OCI-LY7 (cell line): ENCODE measurements at regions not wholly inside any gene's neighbourhood (a gene's known extent, or its start where the extent isn't known, plus 50 kb on each side); places are given as distances from the start of the nearest gene placed in this dataset.
"Not testable (repeated sequence)": the region's sequence is repeated elsewhere in the genome, so short reads cannot be mapped to it uniquely, and the experiment has no call there.

ENCODE experiments used
- BruUV-seq: library from RNA; stranded (reverse); fragments of 400-500 nt; replicated peaks from 2 replicates; lab custom pipeline; 2021; lab: Mats Ljungman, UMichigan
- CTCF ChIA-PET: fragments of 300-600 bp; sonication (Branson Sonifier 250); formaldehyde crosslinking; loops from one replicate; lab custom pipeline; 2022; ENCODE audit warnings: antibody characterized with exemption; ENCODE audit not compliant: unreplicated experiment; lab: Charles Lee
- POLR2A ChIA-PET: fragments of 300-600 bp; sonication (Branson Sonifier 250); formaldehyde crosslinking; loops from one replicate; lab custom pipeline; 2022; ENCODE audit warnings: antibody characterized with exemption; lab: Charles Lee
- DNase-seq: peaks from one replicate; pipeline ENCODE4 v3.0.0-alpha.2; 2015; ENCODE audit warnings: low spot score
- H2AFZ ChIP-seq: fragments of 200-600 bp; sonication (generic), shearing (Covaris generic); 2 replicates; pipeline ENCODE4 v1.6.1; 2014; ENCODE audit warnings: mild to moderate bottlenecking, antibody characterized with exemption, low read length, moderate library complexity
- H3K27ac ChIP-seq: fragments of 200-600 bp; sonication (generic); 2 replicates; pipeline ENCODE4 v1.5.1; 2014; ENCODE audit warnings: mixed run types, low read depth, mild to moderate bottlenecking, moderate library complexity, low read length, inconsistent platforms; ENCODE audit not compliant: poor library complexity, severe bottlenecking
- H3K36me3 ChIP-seq: fragments of 200-600 bp; sonication (generic); 2 replicates; pipeline ENCODE4 v1.6.1; 2014; ENCODE audit warnings: mild to moderate bottlenecking, antibody characterized with exemption, low read length, moderate library complexity, mixed read lengths; ENCODE audit not compliant: insufficient read depth
- H3K4me1 ChIP-seq: fragments of 200-600 bp; sonication (generic); 2 replicates; pipeline ENCODE4 v1.5.1; 2014; ENCODE audit warnings: mild to moderate bottlenecking, low read length; ENCODE audit not compliant: insufficient read depth, poor library complexity, severe bottlenecking
- H3K4me2 ChIP-seq: fragments of 200-600 bp; sonication (generic); 2 replicates; pipeline ENCODE4 v1.6.1; 2014; ENCODE audit warnings: mild to moderate bottlenecking, low read length
- H3K4me3 ChIP-seq: fragments of 200-600 bp; sonication (generic); 2 replicates; pipeline ENCODE4 v1.5.1; 2014; ENCODE audit warnings: mild to moderate bottlenecking, low read depth, low read length; ENCODE audit not compliant: poor library complexity, severe bottlenecking
- H3K79me2 ChIP-seq: fragments of 200-600 bp; sonication (generic); 2 replicates; pipeline ENCODE4 v1.6.1; 2016; ENCODE audit warnings: low read depth, mild to moderate bottlenecking, low read length, moderate library complexity, mixed read lengths; ENCODE audit not compliant: insufficient read depth
- H3K9me2 ChIP-seq: fragments of 200-600 bp; sonication (generic); 2 replicates; pipeline ENCODE4 v1.6.1; 2016; ENCODE audit warnings: mild to moderate bottlenecking, low read length, mixed read lengths; ENCODE audit not compliant: insufficient read depth
- H3K9me3 ChIP-seq: fragments of 200-600 bp; sonication (generic); 2 replicates; pipeline ENCODE4 v1.6.1; 2014; ENCODE audit warnings: mild to moderate bottlenecking, mixed run types, low read length, mixed read lengths
- H4K20me1 ChIP-seq: fragments of 200-600 bp; sonication (generic); 2 replicates; pipeline ENCODE4 v1.6.1; 2014; ENCODE audit warnings: mild to moderate bottlenecking, antibody characterized with exemption, low read length, moderate library complexity, mixed read lengths; ENCODE audit not compliant: insufficient read depth
- CTCF ChIP-seq: fragments of 200-600 bp; sonication (generic); conservative IDR thresholded peaks from 2 replicates; pipeline ENCODE4 v1.5.1; 2014; ENCODE audit warnings: mild to moderate bottlenecking, antibody characterized with exemption, low read length, moderate library complexity, mixed read lengths
- EZH2phosphoT487 ChIP-seq: fragments of 200-600 bp; sonication (generic); IDR thresholded peaks from 2 replicates; pipeline ENCODE4 v1.6.1; 2018; ENCODE audit warnings: low read depth, borderline replicate concordance, mild to moderate bottlenecking, mixed run types, antibody characterized with exemption, low read length, moderate library complexity, mixed read lengths
- intact Hi-C: fragments of 100-400 bp; cut with micrococcal nuclease; formaldehyde crosslinking; loops from one replicate; pipeline ENCODE4 v1.10.0; 2022; ENCODE audit not compliant: unreplicated experiment

- ChIA-PET POLR2A (no interaction called here), CTCF (no interaction called here)
- Histone ChIP-seq H3K9me3 (no peaks in the 10 kb centered on the region), H3K4me1 (no peaks in the 10 kb centered on the region), H3K27ac (no peak overlapping the region), H3K4me3 (no peak overlapping the region), H4K20me1 (no peaks in the 10 kb centered on the region), H3K4me2 (no peak overlapping the region), H3K9me2 (no peaks in the 10 kb centered on the region), H2AFZ (no peak overlapping the region), H3K79me2 (no peaks in the 10 kb centered on the region), H3K36me3 (no peaks in the 10 kb centered on the region)
- DNase-seq, result peak; percentile 13
- intact Hi-C loops, result no loop called here
- no peak for TF ChIP-seq CTCF
- no peak for TF ChIP-seq EZH2phosphoT487
- BruUV-seq, result no TSS peak
Observed at GRCh38 chr13:28574617-28575142, 79.8 kb upstream of the FLT1 start.

- TF ChIP-seq CTCF (no peak), EZH2phosphoT487 (no peak)
- DNase-seq, result no peak
- H3K9me3 ChIP-seq, result no peaks in the 10 kb centered on the region
- H4K20me1 ChIP-seq, result no peaks in the 10 kb centered on the region
- ChIA-PET CTCF (no interaction called here), POLR2A (no interaction called here)
- no peaks in the 10 kb centered on the region for H3K9me2 ChIP-seq
- no peak overlapping the region for H3K4me3 ChIP-seq
- no peaks in the 10 kb centered on the region for H3K79me2 ChIP-seq
- H3K27ac ChIP-seq, result no peak overlapping the region
- H2AFZ ChIP-seq, result no peak overlapping the region
- BruUV-seq, result no TSS peak
- intact Hi-C loops, result no loop called here
- no peak overlapping the region for H3K4me2 ChIP-seq
- H3K36me3 ChIP-seq, result no peaks in the 10 kb centered on the region
- no peaks in the 10 kb centered on the region for H3K4me1 ChIP-seq
Observed at GRCh38 chr13:28573595-28574373, 78.9 kb upstream of the FLT1 start.

- ChIA-PET CTCF (no interaction called here), POLR2A (interaction anchor here (0.6 to 0.7 kb wide), 2 partner anchors 69 to 304 kb away, joined by 3 read pairs; no protein-coding TSS in a partner anchor)
- no peaks in the 10 kb centered on the region for H3K4me1 ChIP-seq
- H3K27ac ChIP-seq, result no peak overlapping the region
- H4K20me1 ChIP-seq, result no peaks in the 10 kb centered on the region
- no peaks in the 10 kb centered on the region for H3K36me3 ChIP-seq
- H3K9me2 ChIP-seq, result no peaks in the 10 kb centered on the region
- no TSS peak for BruUV-seq
- no peak overlapping the region for H3K4me2 ChIP-seq
- H3K79me2 ChIP-seq, result no peaks in the 10 kb centered on the region
- no peak for TF ChIP-seq CTCF
- no peak for TF ChIP-seq EZH2phosphoT487
- H2AFZ ChIP-seq, result no peak overlapping the region
- intact Hi-C loops, result no loop called here
- no peaks in the 10 kb centered on the region for H3K9me3 ChIP-seq
- H3K4me3 ChIP-seq, result no peak overlapping the region
- DNase-seq, result no peak
Observed at GRCh38 chr13:28572871-28573270, 77.9 kb upstream of the FLT1 start.

GRCh38 chr13:28570356-28570755 lies 75.4 kb upstream of the FLT1 start:
- not testable (repeated sequence) for H2AFZ ChIP-seq, H3K4me1 ChIP-seq

More at GRCh38 chr13:28570356-28570755, 75.4 kb upstream of the FLT1 start:
- intact Hi-C loops, BruUV-seq, POLR2A ChIA-PET, CTCF ChIA-PET, H3K9me3 ChIP-seq, DNase-seq, H3K9me2 ChIP-seq, H4K20me1 ChIP-seq, H3K4me3 ChIP-seq, H3K36me3 ChIP-seq, H3K4me2 ChIP-seq, H3K27ac ChIP-seq, H3K79me2 ChIP-seq: not testable (repeated sequence)
